ENCODE measurements at regions not wholly inside any gene's neighbourhood (a gene's known extent, or its start where the extent isn't known, plus 50 kb on each side); places are given as distances from the start of the nearest gene placed in this dataset.
"Not testable (repeated sequence)": the region's sequence is repeated elsewhere in the genome, so short reads cannot be mapped to it uniquely, and the experiment has no call there.

DNA sequence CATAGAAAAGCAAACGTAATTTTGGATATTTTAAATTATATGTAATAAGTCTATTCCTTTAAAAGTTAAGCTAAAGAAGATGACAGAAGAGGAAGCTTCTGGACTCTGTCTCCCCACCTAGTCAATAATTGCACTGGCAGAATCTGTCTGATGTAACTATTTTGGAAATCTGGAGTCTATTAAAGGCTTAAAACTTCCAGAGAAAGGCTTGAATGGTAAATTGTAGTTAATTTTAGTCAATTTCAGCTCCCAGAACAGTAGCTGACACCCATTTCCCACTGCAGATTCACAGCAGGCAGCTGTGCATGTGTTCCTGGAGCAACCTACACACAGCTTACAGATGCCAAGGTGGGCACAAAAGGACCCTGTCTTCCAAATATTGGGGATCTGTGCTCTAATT lies 304.1 kb downstream of the PCDH20 start:
- WGBS, 10 experiments: 0 to 83% (median 56%) methylated on average over 1 of the region's 1 CpG
- Histone ChIP-seq H3K27ac (no peak overlapping the region), H3K4me1 (replicated peaks in 1 of 2) (peaks cover 0 to 7% of the 10 kb centered on the region in 2 donors), H3K4me3 (no peak overlapping the region)
- in situ Hi-C loops (cut with MboI; ENCODE audit: low pct_unique_long_range_greater_than_20kb in 2 of 9, low sequenced_read_pairs in 9 of 9, unreplicated experiment in 9 of 9): no loop called here
- ATAC-seq (replicated peaks in 6 of 8): no peak

GRCh38 chr13:61110732-61111131 lies 304.9 kb downstream of the PCDH20 start:
- in situ Hi-C loops (cut with MboI; ENCODE audit: low pct_unique_long_range_greater_than_20kb in 2 of 9, low sequenced_read_pairs in 9 of 9, unreplicated experiment in 9 of 9): no loop called here
- H3K27ac ChIP-seq: no peak overlapping the region
- ATAC-seq (replicated peaks in 6 of 8): peak in 5 of 8 experiments; percentile 58 to 94 (median 93)
- peaks cover 0 to 7% of the 10 kb centered on the region in 2 donors for H3K4me1 ChIP-seq (replicated peaks in 1 of 2)
- no peak overlapping the region for H3K4me3 ChIP-seq
- 0 to 43% (median 7%) methylated on average over 1 of the region's 1 CpG; no CpG with 5 or more reads in 4 of the 10 experiments for WGBS, 10 experiments

- 20 to 100% (median 54%) methylated on average over 1 to 5 of the region's 5 CpGs; no CpG with 5 or more reads in 4 of the 10 experiments for WGBS, 10 experiments
- ATAC-seq (replicated peaks in 6 of 8): no peak
- Histone ChIP-seq H3K4me1 (replicated peaks in 1 of 2) (peaks cover 0 to 7% of the 10 kb centered on the region in 2 donors), H3K4me3 (no peak overlapping the region), H3K27ac (no peak overlapping the region)
- in situ Hi-C loops (cut with MboI; ENCODE audit: low pct_unique_long_range_greater_than_20kb in 2 of 9, low sequenced_read_pairs in 9 of 9, unreplicated experiment in 9 of 9): no loop called here
Observed at GRCh38 chr13:61109741-61110140, 305.9 kb downstream of the PCDH20 start.

GRCh38 chr13:61107989-61108388 lies 307.7 kb downstream of the PCDH20 start:
- 0 to 100% (median 85%) methylated on average over 1 to 2 of the region's 2 CpGs; no CpG with 5 or more reads in 1 of the 10 experiments for WGBS, 10 experiments
- in situ Hi-C loops (cut with MboI; ENCODE audit: low pct_unique_long_range_greater_than_20kb in 2 of 9, low sequenced_read_pairs in 9 of 9, unreplicated experiment in 9 of 9): no loop called here
- Histone ChIP-seq H3K4me3 (no peak overlapping the region), H3K27ac (no peak overlapping the region), H3K4me1 (replicated peaks in 1 of 2) (peaks cover 0 to 7% of the 10 kb centered on the region in 2 donors)
- no peak for ATAC-seq (replicated peaks in 6 of 8)

GRCh38 chr13:61095885-61096284 lies 319.8 kb downstream of the PCDH20 start:
- Histone ChIP-seq H3K4me1 (replicated peaks in 1 of 2) (no peaks in the 10 kb centered on the region), H3K27ac (no peak overlapping the region), H3K4me3 (no peak overlapping the region)
- ATAC-seq (replicated peaks in 6 of 8): no peak
- in situ Hi-C loops (cut with MboI; ENCODE audit: low pct_unique_long_range_greater_than_20kb in 2 of 9, low sequenced_read_pairs in 9 of 9, unreplicated experiment in 9 of 9): no loop called here

DNA sequence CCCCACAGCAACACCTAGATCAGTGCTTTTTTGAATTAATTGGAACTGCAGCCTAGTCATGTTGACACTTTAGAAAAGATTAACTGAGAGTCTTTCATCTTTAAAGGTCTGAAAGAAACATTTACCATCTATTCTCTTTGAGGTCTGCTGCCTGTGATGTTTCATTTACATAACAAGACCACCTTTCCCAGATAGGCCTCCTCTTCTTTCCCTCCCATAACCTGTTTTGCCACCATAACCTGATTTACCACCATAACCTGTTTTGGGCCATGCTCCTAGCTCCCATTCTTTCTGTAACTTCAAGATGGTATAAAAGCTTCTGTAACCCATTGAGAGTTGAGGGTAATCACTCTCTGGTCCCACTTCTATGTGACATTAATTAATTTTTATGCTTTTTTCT lies 320.8 kb downstream of the PCDH20 start:
- H3K27ac ChIP-seq: no peak overlapping the region

GRCh38 chr13:61089894-61090293 lies 325.8 kb downstream of the PCDH20 start:
- H3K4me3 ChIP-seq; H3K27ac ChIP-seq; ATAC-seq (replicated peaks in 6 of 8); H3K4me1 ChIP-seq (replicated peaks in 1 of 2); in situ Hi-C loops (cut with MboI; ENCODE audit: low pct_unique_long_range_greater_than_20kb in 2 of 9, low sequenced_read_pairs in 9 of 9, unreplicated experiment in 9 of 9): not testable (repeated sequence)
- 0 to 100% (median 75%) methylated on average over 1 to 8 of the region's 8 CpGs; no CpG with 5 or more reads in 3 of the 10 experiments for WGBS, 10 experiments

More for the DNA sequence above, 320.8 kb downstream of the PCDH20 start:
- Histone ChIP-seq H3K4me1 (replicated peaks in 1 of 2) (no peaks in the 10 kb centered on the region), H3K4me3 (no peak overlapping the region)
- ATAC-seq (replicated peaks in 6 of 8): no peak
- in situ Hi-C loops (cut with MboI; ENCODE audit: low pct_unique_long_range_greater_than_20kb in 2 of 9, low sequenced_read_pairs in 9 of 9, unreplicated experiment in 9 of 9): no loop called here

DNA sequence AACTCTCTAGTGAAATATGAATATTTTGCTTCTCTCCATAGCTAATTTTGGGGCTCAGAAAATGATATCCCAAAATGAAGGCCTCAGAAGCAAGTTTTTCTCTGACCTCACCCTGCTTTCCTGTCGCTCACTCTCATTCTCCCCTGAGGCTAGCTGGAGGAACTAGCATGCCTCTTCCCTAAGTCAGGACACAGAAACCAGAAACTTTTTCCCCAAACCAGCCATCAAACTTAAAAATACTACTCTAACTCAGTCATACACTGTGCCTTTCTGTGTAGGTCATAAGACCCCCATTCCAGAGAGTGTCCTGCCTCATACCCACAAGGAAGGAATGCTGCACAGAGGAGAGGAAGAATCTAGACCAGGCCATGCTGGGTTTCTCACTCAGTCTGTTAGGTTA lies 329.6 kb downstream of the PCDH20 start:
- no peak overlapping the region for H3K27ac ChIP-seq
- no peaks in the 10 kb centered on the region for H3K4me1 ChIP-seq (replicated peaks in 1 of 2)
- in situ Hi-C loops (cut with MboI; ENCODE audit: low pct_unique_long_range_greater_than_20kb in 2 of 9, low sequenced_read_pairs in 9 of 9, unreplicated experiment in 9 of 9): no loop called here
- 0 to 100% (median 44%) methylated on average over 1 of the region's 1 CpG; no CpG with 5 or more reads in 6 of the 10 experiments for WGBS, 10 experiments
- H3K4me3 ChIP-seq: no peak overlapping the region
- ATAC-seq (replicated peaks in 6 of 8): no peak

DNA sequence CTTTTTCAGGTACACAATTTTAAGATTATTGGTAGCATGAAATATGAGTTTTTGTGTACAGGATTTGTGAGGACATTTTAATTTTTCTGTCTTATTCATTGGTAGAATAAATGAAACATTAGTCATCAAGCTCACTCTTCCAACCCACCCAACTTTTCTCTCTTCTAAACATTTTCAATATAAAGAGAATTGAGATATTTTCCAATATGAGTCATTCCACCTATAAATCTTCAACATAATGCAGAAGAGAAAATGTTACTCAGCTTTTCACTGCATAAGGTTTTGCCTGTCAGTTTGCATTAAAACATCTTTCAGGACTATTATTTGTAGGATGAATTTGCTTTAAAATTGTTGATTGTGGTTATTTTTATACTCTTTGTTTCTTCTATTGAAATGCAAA lies 330.7 kb downstream of the PCDH20 start:
- Histone ChIP-seq H3K4me1 (replicated peaks in 1 of 2) (no peaks in the 10 kb centered on the region), H3K27ac (no peak overlapping the region), H3K4me3 (no peak overlapping the region)
- in situ Hi-C loops (cut with MboI; ENCODE audit: low pct_unique_long_range_greater_than_20kb in 2 of 9, low sequenced_read_pairs in 9 of 9, unreplicated experiment in 9 of 9): no loop called here
- peak in 5 of 8 experiments; percentile 33 to 61 (median 52) for ATAC-seq (replicated peaks in 6 of 8)

- ATAC-seq (replicated peaks in 6 of 8): no peak
- no peaks in the 10 kb centered on the region for H3K4me1 ChIP-seq (replicated peaks in 1 of 2)
- H3K27ac ChIP-seq: no peak overlapping the region
- no peak overlapping the region for H3K4me3 ChIP-seq
- WGBS, 10 experiments: 3 to 100% (median 79%) methylated on average over 1 to 4 of the region's 4 CpGs
- in situ Hi-C loops (cut with MboI; ENCODE audit: low pct_unique_long_range_greater_than_20kb in 2 of 9, low sequenced_read_pairs in 9 of 9, unreplicated experiment in 9 of 9): no loop called here
Observed at GRCh38 chr13:61078976-61079770, 336.5 kb downstream of the PCDH20 start.

DNA sequence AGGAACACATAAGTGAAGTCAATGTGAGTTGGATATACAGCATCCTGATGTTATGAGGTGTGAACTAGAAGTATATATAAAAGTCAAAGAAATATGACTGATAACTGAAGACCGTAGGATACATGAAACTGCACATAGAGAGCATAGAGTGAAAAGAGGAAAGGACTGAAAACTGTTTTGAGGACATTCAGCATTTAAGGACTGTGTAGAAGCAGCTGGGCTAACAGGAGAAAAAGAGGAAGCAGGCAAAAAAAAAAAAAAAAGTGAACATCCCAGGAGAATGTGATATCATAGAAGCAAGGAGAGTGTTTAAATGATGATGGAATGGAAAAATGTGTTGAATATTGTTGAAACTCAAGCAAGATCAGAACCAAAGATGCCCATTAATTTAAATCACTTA lies 363.5 kb downstream of the PCDH20 start:
- in situ Hi-C loops (cut with MboI; ENCODE audit: low pct_unique_long_range_greater_than_20kb in 2 of 9, low sequenced_read_pairs in 9 of 9, unreplicated experiment in 9 of 9): no loop called here
- ATAC-seq (replicated peaks in 6 of 8): no peak
- H3K4me1 ChIP-seq (replicated peaks in 1 of 2): no peaks in the 10 kb centered on the region
- H3K27ac ChIP-seq: no peak overlapping the region
- H3K4me3 ChIP-seq: no peak overlapping the region
- whole genome bisulfite sequencing, 10 experiments: 0 to 100% (median 64%) methylated on average over 1 of the region's 1 CpG; no CpG with 5 or more reads in 2 of the 10 experiments

DNA sequence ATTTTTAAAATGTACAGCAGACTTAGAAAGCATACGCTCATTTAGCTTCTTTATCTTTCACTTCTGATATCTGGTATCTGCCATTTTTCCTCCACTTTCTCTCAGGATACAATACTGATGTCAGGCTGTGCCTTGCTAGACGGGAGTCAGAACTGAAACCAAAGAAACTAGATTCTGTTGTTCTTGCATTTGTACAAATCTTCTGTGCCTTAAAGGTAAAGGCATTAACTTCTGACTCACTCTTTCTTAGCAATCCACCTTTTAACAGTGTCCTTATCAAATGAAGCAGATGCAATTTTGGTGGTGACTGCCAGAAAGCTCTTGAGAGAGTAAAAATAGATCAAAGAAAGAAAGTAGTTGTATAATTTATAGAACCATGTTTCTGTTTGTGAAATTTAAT lies 370.4 kb downstream of the PCDH20 start:
- ATAC-seq (replicated peaks in 6 of 8): no peak
- Histone ChIP-seq H3K4me1 (replicated peaks in 1 of 2) (peaks cover 0 to 5% of the 10 kb centered on the region in 2 donors), H3K27ac (no peak overlapping the region), H3K4me3 (no peak overlapping the region)
- in situ Hi-C loops (cut with MboI; ENCODE audit: low pct_unique_long_range_greater_than_20kb in 2 of 9, low sequenced_read_pairs in 9 of 9, unreplicated experiment in 9 of 9): no loop called here
- 0 to 100% (median 87%) methylated on average over 1 to 2 of the region's 2 CpGs for WGBS, 10 experiments

DNA sequence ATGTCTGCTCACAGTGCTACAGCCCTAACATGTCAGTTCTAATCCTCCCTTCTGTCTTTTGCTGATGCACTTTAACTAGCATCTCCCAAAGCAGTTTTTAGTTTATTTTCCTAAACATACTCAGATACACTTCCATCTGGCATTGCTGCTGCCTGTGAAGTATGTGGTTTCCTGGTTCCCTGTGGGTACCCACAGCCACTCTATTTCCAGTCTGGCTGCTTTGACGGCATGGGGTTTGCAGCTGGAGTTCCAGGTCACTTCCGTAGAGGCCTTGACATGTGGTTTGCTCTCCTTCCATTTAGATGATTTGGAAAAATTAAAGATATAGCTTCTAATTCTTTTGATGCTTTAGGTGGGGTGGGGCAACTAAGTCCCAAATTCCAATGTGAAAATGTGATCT lies 375.5 kb downstream of the PCDH20 start:
- H3K27ac ChIP-seq: no peak overlapping the region
- 0 to 100% (median 91%) methylated on average over 2 of the region's 2 CpGs; no CpG with 5 or more reads in 4 of the 10 experiments for WGBS, 10 experiments
- no peak for ATAC-seq (replicated peaks in 6 of 8)
- peaks cover 0 to 5% of the 10 kb centered on the region in 2 donors for H3K4me1 ChIP-seq (replicated peaks in 1 of 2)
- in situ Hi-C loops (cut with MboI; ENCODE audit: low pct_unique_long_range_greater_than_20kb in 2 of 9, low sequenced_read_pairs in 9 of 9, unreplicated experiment in 9 of 9): no loop called here
- no peak overlapping the region for H3K4me3 ChIP-seq

DNA sequence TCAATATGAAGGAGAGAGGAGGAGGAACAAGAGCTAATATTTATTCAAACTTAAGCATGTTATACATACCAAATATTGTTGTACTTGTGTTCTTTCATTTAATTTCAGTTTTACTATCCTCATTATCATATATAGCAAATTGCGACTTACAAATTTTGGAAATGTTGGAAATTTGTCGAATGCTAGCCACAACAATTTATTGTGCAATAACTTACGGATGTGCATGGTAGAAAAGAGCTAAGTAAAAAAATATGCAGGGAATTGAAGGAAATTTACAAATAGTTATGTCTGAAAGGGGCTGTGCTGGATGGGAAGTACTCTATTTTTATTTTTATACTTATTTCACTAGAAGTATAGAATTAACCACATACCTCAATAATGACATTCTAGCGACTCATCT lies 376.3 kb downstream of the PCDH20 start:
- no peak for ATAC-seq (replicated peaks in 6 of 8)
- no peak overlapping the region for H3K4me3 ChIP-seq
- no peak overlapping the region for H3K27ac ChIP-seq
- WGBS, 10 experiments: 4 to 100% (median 88%) methylated on average over 2 to 4 of the region's 4 CpGs
- H3K4me1 ChIP-seq (replicated peaks in 1 of 2): peaks cover 0 to 5% of the 10 kb centered on the region in 2 donors
- in situ Hi-C loops (cut with MboI; ENCODE audit: low pct_unique_long_range_greater_than_20kb in 2 of 9, low sequenced_read_pairs in 9 of 9, unreplicated experiment in 9 of 9): no loop called here
